OCI-LY3 (cell line): ENCODE measurements at regions not wholly inside any gene's neighbourhood (a gene's known extent, or its start where the extent isn't known, plus 50 kb on each side); places are given as distances from the start of the nearest gene placed in this dataset.

Experiments
- EZH2phosphoT487 ChIP-seq: fragments of 200-600 bp; shearing (Covaris generic); IDR thresholded peaks from 2 replicates; pipeline ENCODE4 v1.6.1; 2018; ENCODE audit warnings: antibody characterized with exemption, mixed run types, low read depth
- TF ChIP-seq, protein P1 (sequence below): fragments of 200-600, 300-600 bp; sonication (generic); IDR thresholded peaks from 2 replicates; pipeline ENCODE4 v1.5.1; 2014; ENCODE audit warnings: antibody characterized with exemption, low read length, low read depth

DNA sequence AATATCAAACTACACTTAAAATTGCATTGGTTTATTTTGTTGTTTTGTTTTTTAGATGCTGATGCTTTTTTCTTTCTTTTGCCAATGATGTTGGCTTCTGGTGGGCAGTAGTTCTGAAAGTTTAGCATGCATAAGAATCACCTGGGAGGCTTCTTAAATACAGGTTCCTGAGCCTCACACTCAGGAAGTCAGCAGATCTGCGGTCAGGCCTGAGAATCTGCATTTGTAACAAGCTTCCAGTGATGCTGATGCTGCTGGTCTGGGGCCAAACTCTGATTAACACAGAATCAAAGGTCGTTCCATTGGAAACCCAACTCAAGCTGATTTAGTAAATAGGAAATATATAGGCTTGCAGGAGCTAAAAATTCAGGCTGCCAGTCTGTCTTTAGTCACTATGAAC is 412.9 kb upstream of the SPTLC3 start:
- TF ChIP-seq, protein P1, sequence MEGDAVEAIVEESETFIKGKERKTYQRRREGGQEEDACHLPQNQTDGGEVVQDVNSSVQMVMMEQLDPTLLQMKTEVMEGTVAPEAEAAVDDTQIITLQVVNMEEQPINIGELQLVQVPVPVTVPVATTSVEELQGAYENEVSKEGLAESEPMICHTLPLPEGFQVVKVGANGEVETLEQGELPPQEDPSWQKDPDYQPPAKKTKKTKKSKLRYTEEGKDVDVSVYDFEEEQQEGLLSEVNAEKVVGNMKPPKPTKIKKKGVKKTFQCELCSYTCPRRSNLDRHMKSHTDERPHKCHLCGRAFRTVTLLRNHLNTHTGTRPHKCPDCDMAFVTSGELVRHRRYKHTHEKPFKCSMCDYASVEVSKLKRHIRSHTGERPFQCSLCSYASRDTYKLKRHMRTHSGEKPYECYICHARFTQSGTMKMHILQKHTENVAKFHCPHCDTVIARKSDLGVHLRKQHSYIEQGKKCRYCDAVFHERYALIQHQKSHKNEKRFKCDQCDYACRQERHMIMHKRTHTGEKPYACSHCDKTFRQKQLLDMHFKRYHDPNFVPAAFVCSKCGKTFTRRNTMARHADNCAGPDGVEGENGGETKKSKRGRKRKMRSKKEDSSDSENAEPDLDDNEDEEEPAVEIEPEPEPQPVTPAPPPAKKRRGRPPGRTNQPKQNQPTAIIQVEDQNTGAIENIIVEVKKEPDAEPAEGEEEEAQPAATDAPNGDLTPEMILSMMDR = no peak
- TF ChIP-seq EZH2phosphoT487 = no peak
